SK-N-SH treated with all-trans-retinoic acid at 6 μM for 48 hours (cell line): ENCODE measurements at regions not wholly inside any gene's neighbourhood (a gene's known extent, or its start where the extent isn't known, plus 50 kb on each side); places are given as distances from the start of the nearest gene placed in this dataset.

Source experiments
- ATAC-seq: fragments of 200-7000 bp; cut with Tn5 transposase; 3 replicates; pipeline ENCODE4 v1.9.1; 2020; ENCODE audit warnings: mild to moderate bottlenecking, moderate library complexity
- ARNTL ChIP-seq: fragments of 450-650 bp; formaldehyde crosslinking; IDR thresholded peaks from 2 replicates; pipeline ENCODE4 v1.5.0; 2020; ENCODE audit warnings: low read depth, mild to moderate bottlenecking, moderate library complexity, borderline replicate concordance
- BACH2 ChIP-seq: fragments of 250-450 bp; sonication (Bioruptor Pico); IDR thresholded peaks from 2 replicates; pipeline ENCODE4 v1.9.0; 2021; ENCODE audit warnings: mild to moderate bottlenecking, borderline replicate concordance
- CSDC2 ChIP-seq: fragments of 250-450 bp; sonication (Bioruptor Pico); IDR thresholded peaks from 2 replicates; pipeline ENCODE4 v1.5.0; 2020; ENCODE audit warnings: mild to moderate bottlenecking, moderate library complexity
- ESRRG ChIP-seq: fragments of 250-450 bp; sonication (Bioruptor Pico); IDR thresholded peaks from 2 replicates; pipeline ENCODE4 v1.6.1; 2021; ENCODE audit warnings: mild to moderate bottlenecking
- GLIS3 ChIP-seq: fragments of 250-450 bp; sonication (Bioruptor Pico); IDR thresholded peaks from 2 replicates; pipeline ENCODE4 v1.5.0; 2020; ENCODE audit warnings: mild to moderate bottlenecking, moderate library complexity
- ISL1 ChIP-seq: fragments of 250-450 bp; sonication (Bioruptor Pico); IDR thresholded peaks from 2 replicates; pipeline ENCODE4 v2.1.2; 2022; ENCODE audit warnings: mild to moderate bottlenecking, moderate library complexity
- OSR1 ChIP-seq: fragments of 250-450 bp; sonication (Bioruptor Pico); IDR thresholded peaks from 2 replicates; pipeline ENCODE4 v1.8.0; 2022; ENCODE audit warnings: moderate library complexity, mild to moderate bottlenecking, inconsistent platforms
- PPARA ChIP-seq: fragments of 250-450 bp; sonication (Bioruptor Pico); IDR thresholded peaks from 2 replicates; pipeline ENCODE4 v1.5.0; 2020; ENCODE audit warnings: mild to moderate bottlenecking, borderline replicate concordance
- RARB ChIP-seq: fragments of 250-450 bp; sonication (Bioruptor Pico); IDR thresholded peaks from 2 replicates; pipeline ENCODE4 v1.8.0; 2021; ENCODE audit warnings: mild to moderate bottlenecking, moderate library complexity
- SNAI2 ChIP-seq: fragments of 250-450 bp; sonication (Bioruptor Pico); IDR thresholded peaks from 2 replicates; pipeline ENCODE4 v1.5.0; 2020; ENCODE audit warnings: mild to moderate bottlenecking, moderate library complexity
- TCF4 ChIP-seq: fragments of 250-450 bp; sonication (Bioruptor Pico); IDR thresholded peaks from 2 replicates; pipeline ENCODE4 v1.8.0; 2021; ENCODE audit warnings: mild to moderate bottlenecking, moderate library complexity, borderline replicate concordance
- TOX ChIP-seq: fragments of 250-450 bp; sonication (Bioruptor Pico); IDR thresholded peaks from 2 replicates; pipeline ENCODE4 v1.8.0; 2021; ENCODE audit warnings: mild to moderate bottlenecking, moderate library complexity, borderline replicate concordance
- ZC3H10 ChIP-seq: fragments of 250-450 bp; sonication (Bioruptor Pico); IDR thresholded peaks from 2 replicates; pipeline ENCODE4 v1.5.1; 2021; ENCODE audit warnings: mild to moderate bottlenecking, moderate library complexity
- ZFP3 ChIP-seq: fragments of 250-450 bp; sonication (Bioruptor Pico); IDR thresholded peaks from 2 replicates; pipeline ENCODE4 v1.5.0; 2020; ENCODE audit warnings: mild to moderate bottlenecking, moderate library complexity
- ZFP30 ChIP-seq: fragments of 450-650 bp; formaldehyde crosslinking; IDR thresholded peaks from 2 replicates; pipeline ENCODE4 v1.5.0; 2022; ENCODE audit warnings: mild to moderate bottlenecking, moderate library complexity
- ZNF565 ChIP-seq: fragments of 450-650 bp; formaldehyde crosslinking; conservative IDR thresholded peaks from 2 replicates; pipeline ENCODE4 v1.5.0; 2020; ENCODE audit warnings: low read depth, mild to moderate bottlenecking, moderate library complexity
- ZNF70 ChIP-seq: fragments of 450-650 bp; formaldehyde crosslinking; IDR thresholded peaks from 2 replicates; pipeline ENCODE4 v1.5.0; 2020; ENCODE audit warnings: mild to moderate bottlenecking, moderate library complexity
- ZNF8 ChIP-seq: fragments of 450-650 bp; formaldehyde crosslinking; IDR thresholded peaks from 2 replicates; pipeline ENCODE4 v1.5.0; 2020; ENCODE audit warnings: mild to moderate bottlenecking, moderate library complexity
- TF ChIP-seq, protein P1 (sequence below): fragments of 250-450 bp; sonication (Bioruptor Pico); IDR thresholded peaks from 2 replicates; pipeline ENCODE4 v1.5.1; 2021; ENCODE audit warnings: mild to moderate bottlenecking, moderate library complexity
- TF ChIP-seq, protein P2 (sequence below): fragments of 250-450 bp; sonication (Bioruptor Pico); IDR thresholded peaks from 2 replicates; pipeline ENCODE4 v1.5.0; 2020; ENCODE audit warnings: mild to moderate bottlenecking, moderate library complexity
- TF ChIP-seq, protein P3 (sequence below): fragments of 250-450 bp; sonication (Bioruptor Pico); IDR thresholded peaks from 2 replicates; pipeline ENCODE4 v1.5.1; 2020; ENCODE audit warnings: low read depth, mild to moderate bottlenecking, moderate library complexity
- TF ChIP-seq, protein P4 (sequence below): fragments of 250-450 bp; sonication (Bioruptor Pico); IDR thresholded peaks from 2 replicates; pipeline ENCODE4 v1.8.0; 2021; ENCODE audit warnings: low read depth, mild to moderate bottlenecking, moderate library complexity, borderline replicate concordance

DNA sequence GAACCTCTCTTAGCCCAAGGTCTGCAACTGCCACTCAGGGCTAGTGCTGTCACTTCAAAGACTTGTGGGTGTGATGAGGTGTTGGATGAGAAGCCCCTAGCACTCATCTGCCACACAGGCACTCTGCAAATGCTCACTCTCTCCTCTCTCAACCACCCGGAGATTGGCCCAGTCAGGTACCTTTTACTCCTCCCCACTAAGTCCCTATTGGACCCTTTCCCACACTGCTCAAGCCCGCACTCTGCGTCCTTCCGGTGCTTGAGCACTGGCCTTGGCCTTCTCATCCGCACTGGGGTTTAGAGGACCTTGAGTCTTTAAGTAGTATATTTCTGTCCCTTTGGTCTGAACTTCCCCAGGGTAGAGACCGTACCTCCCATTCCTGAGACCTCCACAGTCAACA, 308.0 kb downstream of the NXPE2 start:
- ATAC-seq, result no peak
- TF ChIP-seq, protein P1, sequence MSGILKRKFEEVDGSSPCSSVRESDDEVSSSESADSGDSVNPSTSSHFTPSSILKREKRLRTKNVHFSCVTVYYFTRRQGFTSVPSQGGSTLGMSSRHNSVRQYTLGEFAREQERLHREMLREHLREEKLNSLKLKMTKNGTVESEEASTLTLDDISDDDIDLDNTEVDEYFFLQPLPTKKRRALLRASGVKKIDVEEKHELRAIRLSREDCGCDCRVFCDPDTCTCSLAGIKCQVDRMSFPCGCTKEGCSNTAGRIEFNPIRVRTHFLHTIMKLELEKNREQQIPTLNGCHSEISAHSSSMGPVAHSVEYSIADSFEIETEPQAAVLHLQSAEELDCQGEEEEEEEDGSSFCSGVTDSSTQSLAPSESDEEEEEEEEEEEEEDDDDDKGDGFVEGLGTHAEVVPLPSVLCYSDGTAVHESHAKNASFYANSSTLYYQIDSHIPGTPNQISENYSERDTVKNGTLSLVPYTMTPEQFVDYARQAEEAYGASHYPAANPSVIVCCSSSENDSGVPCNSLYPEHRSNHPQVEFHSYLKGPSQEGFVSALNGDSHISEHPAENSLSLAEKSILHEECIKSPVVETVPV (CRISPR knock-in tag), result no peak
- TF ChIP-seq RARB (no peak), OSR1 (CRISPR knock-in tag) (no peak), SNAI2 (CRISPR knock-in tag) (no peak), ZFP30 (CRISPR knock-in tag) (no peak), ZFP3 (CRISPR knock-in tag) (no peak), ARNTL (CRISPR knock-in tag) (no peak), BACH2 (CRISPR knock-in tag) (no peak), ZNF8 (no peak), CSDC2 (CRISPR knock-in tag) (no peak), ZNF565 (CRISPR knock-in tag) (no peak), GLIS3 (CRISPR knock-in tag) (no peak), PPARA (no peak), ESRRG (CRISPR knock-in tag) (no peak), ZC3H10 (CRISPR knock-in tag) (no peak), ISL1 (CRISPR knock-in tag) (no peak), TCF4 (CRISPR knock-in tag) (no peak)
- TF ChIP-seq, protein P2, sequence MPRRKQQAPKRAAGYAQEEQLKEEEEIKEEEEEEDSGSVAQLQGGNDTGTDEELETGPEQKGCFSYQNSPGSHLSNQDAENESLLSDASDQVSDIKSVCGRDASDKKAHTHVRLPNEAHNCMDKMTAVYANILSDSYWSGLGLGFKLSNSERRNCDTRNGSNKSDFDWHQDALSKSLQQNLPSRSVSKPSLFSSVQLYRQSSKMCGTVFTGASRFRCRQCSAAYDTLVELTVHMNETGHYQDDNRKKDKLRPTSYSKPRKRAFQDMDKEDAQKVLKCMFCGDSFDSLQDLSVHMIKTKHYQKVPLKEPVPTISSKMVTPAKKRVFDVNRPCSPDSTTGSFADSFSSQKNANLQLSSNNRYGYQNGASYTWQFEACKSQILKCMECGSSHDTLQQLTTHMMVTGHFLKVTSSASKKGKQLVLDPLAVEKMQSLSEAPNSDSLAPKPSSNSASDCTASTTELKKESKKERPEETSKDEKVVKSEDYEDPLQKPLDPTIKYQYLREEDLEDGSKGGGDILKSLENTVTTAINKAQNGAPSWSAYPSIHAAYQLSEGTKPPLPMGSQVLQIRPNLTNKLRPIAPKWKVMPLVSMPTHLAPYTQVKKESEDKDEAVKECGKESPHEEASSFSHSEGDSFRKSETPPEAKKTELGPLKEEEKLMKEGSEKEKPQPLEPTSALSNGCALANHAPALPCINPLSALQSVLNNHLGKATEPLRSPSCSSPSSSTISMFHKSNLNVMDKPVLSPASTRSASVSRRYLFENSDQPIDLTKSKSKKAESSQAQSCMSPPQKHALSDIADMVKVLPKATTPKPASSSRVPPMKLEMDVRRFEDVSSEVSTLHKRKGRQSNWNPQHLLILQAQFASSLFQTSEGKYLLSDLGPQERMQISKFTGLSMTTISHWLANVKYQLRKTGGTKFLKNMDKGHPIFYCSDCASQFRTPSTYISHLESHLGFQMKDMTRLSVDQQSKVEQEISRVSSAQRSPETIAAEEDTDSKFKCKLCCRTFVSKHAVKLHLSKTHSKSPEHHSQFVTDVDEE (CRISPR knock-in tag), result no peak
- TF ChIP-seq, protein P3, sequence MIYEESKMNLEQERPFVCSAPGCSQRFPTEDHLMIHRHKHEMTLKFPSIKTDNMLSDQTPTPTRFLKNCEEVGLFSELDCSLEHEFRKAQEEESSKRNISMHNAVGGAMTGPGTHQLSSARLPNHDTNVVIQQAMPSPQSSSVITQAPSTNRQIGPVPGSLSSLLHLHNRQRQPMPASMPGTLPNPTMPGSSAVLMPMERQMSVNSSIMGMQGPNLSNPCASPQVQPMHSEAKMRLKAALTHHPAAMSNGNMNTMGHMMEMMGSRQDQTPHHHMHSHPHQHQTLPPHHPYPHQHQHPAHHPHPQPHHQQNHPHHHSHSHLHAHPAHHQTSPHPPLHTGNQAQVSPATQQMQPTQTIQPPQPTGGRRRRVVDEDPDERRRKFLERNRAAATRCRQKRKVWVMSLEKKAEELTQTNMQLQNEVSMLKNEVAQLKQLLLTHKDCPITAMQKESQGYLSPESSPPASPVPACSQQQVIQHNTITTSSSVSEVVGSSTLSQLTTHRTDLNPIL, result no peak
- TF ChIP-seq, protein P4, sequence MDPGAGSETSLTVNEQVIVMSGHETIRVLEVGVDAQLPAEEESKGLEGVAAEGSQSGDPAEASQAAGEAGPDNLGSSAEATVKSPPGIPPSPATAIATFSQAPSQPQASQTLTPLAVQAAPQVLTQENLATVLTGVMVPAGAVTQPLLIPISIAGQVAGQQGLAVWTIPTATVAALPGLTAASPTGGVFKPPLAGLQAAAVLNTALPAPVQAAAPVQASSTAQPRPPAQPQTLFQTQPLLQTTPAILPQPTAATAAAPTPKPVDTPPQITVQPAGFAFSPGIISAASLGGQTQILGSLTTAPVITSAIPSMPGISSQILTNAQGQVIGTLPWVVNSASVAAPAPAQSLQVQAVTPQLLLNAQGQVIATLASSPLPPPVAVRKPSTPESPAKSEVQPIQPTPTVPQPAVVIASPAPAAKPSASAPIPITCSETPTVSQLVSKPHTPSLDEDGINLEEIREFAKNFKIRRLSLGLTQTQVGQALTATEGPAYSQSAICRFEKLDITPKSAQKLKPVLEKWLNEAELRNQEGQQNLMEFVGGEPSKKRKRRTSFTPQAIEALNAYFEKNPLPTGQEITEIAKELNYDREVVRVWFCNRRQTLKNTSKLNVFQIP (CRISPR knock-in tag), result no peak

DNA sequence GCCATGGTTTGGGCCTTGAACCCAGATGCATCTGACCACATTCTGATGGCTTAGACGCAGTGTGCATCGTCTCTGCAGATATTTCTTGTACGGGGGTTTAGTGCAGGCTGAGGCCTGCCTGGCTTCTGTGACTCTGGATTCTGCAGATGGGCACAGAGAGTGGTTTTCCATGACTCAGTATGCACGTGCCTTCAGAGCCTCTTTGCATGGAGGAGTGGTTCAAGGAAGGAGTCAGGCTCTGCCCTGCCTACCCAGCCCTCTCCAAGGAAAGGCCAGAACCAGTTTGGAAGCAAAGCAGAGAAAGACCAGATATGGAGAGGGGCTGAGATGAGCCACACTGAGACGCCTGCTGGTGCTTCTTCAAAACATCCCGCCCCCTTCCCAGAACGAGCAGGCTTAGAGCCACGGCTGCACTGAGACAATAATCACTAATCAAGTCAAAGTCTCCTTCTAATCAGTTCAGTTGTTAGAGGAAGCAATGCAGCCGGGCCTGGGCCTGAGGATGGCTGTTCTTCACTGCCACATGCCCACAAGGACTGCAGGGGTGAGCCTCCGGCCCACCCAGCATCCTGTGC, 308.9 kb downstream of the NXPE2 start:
- no peak for TF ChIP-seq RARB
- no peak for TF ChIP-seq TCF4 (CRISPR knock-in tag)
- no peak for TF ChIP-seq ZNF70 (CRISPR knock-in tag)
- no peak for TF ChIP-seq ARNTL (CRISPR knock-in tag)
- no peak for TF ChIP-seq SNAI2 (CRISPR knock-in tag)
- TF ChIP-seq, protein P2 (CRISPR knock-in tag), result no peak
- TF ChIP-seq, protein P4 (CRISPR knock-in tag), result no peak
- TF ChIP-seq GLIS3 (CRISPR knock-in tag), result no peak
- TF ChIP-seq, protein P1 (CRISPR knock-in tag), result no peak
- TF ChIP-seq TOX (CRISPR knock-in tag), result no peak
- TF ChIP-seq PPARA, result no peak
- no peak for ATAC-seq
